SK-N-SH (cell line): ENCODE measurements at regions not wholly inside any gene's neighbourhood (a gene's known extent, or its start where the extent isn't known, plus 50 kb on each side); places are given as distances from the start of the nearest gene placed in this dataset.

Source experiments
- CTCF ChIA-PET: fragments of 300-600, 350-600 bp; formaldehyde crosslinking; extraction: SDS; loops from one replicate; lab custom pipeline; 2021; lab: Yijun Ruan, JAX
- POLR2A ChIA-PET: fragments of 350-600 bp; sonication (Branson Sonifier 250); formaldehyde crosslinking; extraction: SDS; loops from one replicate; lab custom pipeline; 2020; ENCODE audit warnings: antibody characterized with exemption, inconsistent platforms; lab: Yijun Ruan, JAX
- DNase-seq: peaks from one replicate; pipeline ENCODE4 v3.0.0; 2012
- H2AFZ ChIP-seq: fragments of 200-600 bp; sonication (generic); 2 replicates; pipeline ENCODE4 v1.8.1; 2016; ENCODE audit warnings: antibody characterized with exemption, mild to moderate bottlenecking, low read depth
- H3F3A ChIP-seq: fragments of 200-600 bp; sonication (generic); replicated peaks from 2 replicates; pipeline ENCODE3; 2016; ENCODE audit warnings: antibody characterized with exemption, mild to moderate bottlenecking; ENCODE audit not compliant: insufficient read depth
- H3K27ac ChIP-seq, 2 experiments: fragments of 200-500 bp in 1 of 2; fragments of 200-600 bp in 1 of 2; sonication (Bioruptor generic) in 1 of 2; sonication (generic), shearing (Covaris generic) in 1 of 2; 2 replicates each; pipeline versions ENCODE4 v1.5.1 to v1.6.1; 2014 to 2016; ENCODE audit warnings: low read depth in 2 of 2, inconsistent platforms in 1 of 2, low read length in 1 of 2, mild to moderate bottlenecking in 1 of 2, mixed read lengths in 1 of 2
- H3K27me3 ChIP-seq: fragments of 200-600 bp; sonication (generic), shearing (Covaris generic); 2 replicates; pipeline ENCODE4 v1.6.1; 2016; ENCODE audit warnings: mixed run types; ENCODE audit not compliant: insufficient read depth
- H3K36me3 ChIP-seq, 2 experiments: fragments of 200-500 bp in 1 of 2; fragments of 200-600 bp in 1 of 2; sonication (Bioruptor generic) in 1 of 2; sonication (generic) in 1 of 2; replicated peaks in 1 of 2; 2 replicates each; pipeline versions ENCODE3 to v1.5.1; 2014 to 2016; ENCODE audit warnings: low read length in 1 of 2, mild to moderate bottlenecking in 1 of 2; ENCODE audit not compliant: insufficient read depth in 2 of 2, control insufficient read depth in 1 of 2
- H3K4me1 ChIP-seq, 2 experiments: fragments of 200-500 bp in 1 of 2; fragments of 200-600 bp in 1 of 2; sonication (Bioruptor generic) in 1 of 2; sonication (generic), shearing (Covaris generic) in 1 of 2; 2 replicates each; pipeline versions ENCODE4 v1.5.1 to v1.6.1; 2014 to 2016; ENCODE audit warnings: low read depth in 1 of 2, low read length in 1 of 2, mixed run types in 1 of 2; ENCODE audit not compliant: insufficient read depth in 2 of 2, control insufficient read depth in 1 of 2
- H3K4me2 ChIP-seq: fragments of 200-600 bp; sonication (generic), shearing (Covaris generic); 2 replicates; pipeline ENCODE4 v1.6.1; 2017; ENCODE audit warnings: mixed run types
- H3K4me3 ChIP-seq, 2 experiments: fragments of 200-500 bp in 1 of 2; fragments of 200-600 bp in 1 of 2; sonication (Bioruptor generic) in 1 of 2; sonication (generic), shearing (Covaris generic) in 1 of 2; 2 replicates each; pipeline versions ENCODE4 v1.5.1 to v1.8.1; 2014 to 2016; ENCODE audit warnings: low read depth in 2 of 2, inconsistent platforms in 1 of 2, low read length in 1 of 2, mild to moderate bottlenecking in 1 of 2, mixed read lengths in 1 of 2, moderate library complexity in 1 of 2
- H3K79me2 ChIP-seq: fragments of 200-600 bp; sonication (generic); 2 replicates; pipeline ENCODE4 v1.8.1; 2017; ENCODE audit warnings: mild to moderate bottlenecking; ENCODE audit not compliant: insufficient read depth
- H3K9ac ChIP-seq: fragments of 200-600 bp; sonication (generic); 2 replicates; pipeline ENCODE4 v1.6.1; 2017; ENCODE audit warnings: mixed run types
- H3K9me2 ChIP-seq: fragments of 200-600 bp; sonication (generic); 2 replicates; pipeline ENCODE4 v1.6.1; 2017; ENCODE audit warnings: mixed run types
- H3K9me3 ChIP-seq: fragments of 200-600 bp; sonication (generic); 2 replicates; pipeline ENCODE4 v1.6.1; 2017; ENCODE audit warnings: mixed run types, mild to moderate bottlenecking, moderate library complexity
- H4K20me1 ChIP-seq: fragments of 200-600 bp; sonication (generic); 2 replicates; pipeline ENCODE4 v1.6.1; 2017; ENCODE audit warnings: mild to moderate bottlenecking, mixed run types; ENCODE audit not compliant: insufficient read depth
- EP300 ChIP-seq, 2 experiments: IDR thresholded peaks; 2 replicates each; pipeline versions ENCODE4 v1.4.0 to v1.6.1; 2012; ENCODE audit warnings: borderline replicate concordance in 1 of 2, low read depth in 1 of 2, low read length in 1 of 2
- EZH2phosphoT487 ChIP-seq: fragments of 200-600 bp; sonication (generic); IDR thresholded peaks from 2 replicates; pipeline ENCODE4 v1.6.1; 2017; ENCODE audit warnings: low read depth, mixed run types, mild to moderate bottlenecking, antibody characterized with exemption, moderate library complexity, borderline replicate concordance
- GABPA ChIP-seq: IDR thresholded peaks from 2 replicates; pipeline ENCODE4 v1.4.0; 2012; ENCODE audit warnings: low read depth, mild to moderate bottlenecking
- GATA2 ChIP-seq: sonication (generic); formaldehyde crosslinking; IDR thresholded peaks from 2 replicates; pipeline ENCODE4 v1.5.0; 2020; ENCODE audit warnings: mild to moderate bottlenecking, missing genetic modification reagents
- MEF2A ChIP-seq: IDR thresholded peaks from 2 replicates; pipeline ENCODE4 v1.4.0; 2012; ENCODE audit warnings: low read depth, borderline replicate concordance
- NFIC ChIP-seq: IDR thresholded peaks from 2 replicates; pipeline ENCODE4 v1.4.0; 2012; ENCODE audit warnings: borderline replicate concordance
- POLR2AphosphoS5 ChIP-seq: IDR thresholded peaks from 2 replicates; pipeline ENCODE4 v1.6.1; 2012; ENCODE audit warnings: low read depth, low read length
- RCOR1 ChIP-seq: fragments of 150-350 bp; IDR thresholded peaks from 2 replicates; pipeline ENCODE4 v1.6.1; 2017; ENCODE audit warnings: antibody characterized with exemption, low read length
- REST ChIP-seq: IDR thresholded peaks from 2 replicates; pipeline ENCODE4 v1.6.1; 2012; ENCODE audit warnings: mild to moderate bottlenecking, low read depth, low read length, moderate library complexity
- RXRA ChIP-seq: IDR thresholded peaks from 2 replicates; pipeline ENCODE4 v1.4.0; 2012; ENCODE audit warnings: low read depth, mild to moderate bottlenecking, borderline replicate concordance
- TAF1 ChIP-seq: IDR thresholded peaks from 2 replicates; pipeline ENCODE4 v1.6.1; 2012; ENCODE audit warnings: low read depth, mild to moderate bottlenecking, low read length, moderate library complexity, borderline replicate concordance
- TCF12 ChIP-seq: IDR thresholded peaks from 2 replicates; pipeline ENCODE4 v1.4.0; 2012
- USF1 ChIP-seq: IDR thresholded peaks from 2 replicates; pipeline ENCODE4 v1.4.0; 2012; ENCODE audit warnings: low read depth, borderline replicate concordance
- YY1 ChIP-seq: IDR thresholded peaks from 2 replicates; pipeline ENCODE4 v1.4.0; 2012; ENCODE audit warnings: low read depth, mild to moderate bottlenecking
- ZBTB33 ChIP-seq: IDR thresholded peaks from 2 replicates; pipeline ENCODE4 v1.4.0; 2012; ENCODE audit warnings: low read depth, borderline replicate concordance
- WGBS: methylation state at CpG from one replicate; pipeline ENCODE4 v1.1.6; 2017; ENCODE audit warnings: low lambda C conversion rate; 5-methylcytosine and 5-hydroxymethylcytosine counted together
- TF ChIP-seq, protein P1 (sequence below): fragments of 200-600 bp; sonication (generic); IDR thresholded peaks from 2 replicates; pipeline ENCODE4 v1.6.1; 2017; ENCODE audit warnings: antibody characterized with exemption, mild to moderate bottlenecking, moderate library complexity
- TF ChIP-seq, protein P2 (sequence below): fragments of 150-350 bp; IDR thresholded peaks from 2 replicates; pipeline ENCODE4 v1.6.1; 2017; ENCODE audit warnings: antibody characterized with exemption, low read length, low read depth, borderline replicate concordance

DNA sequence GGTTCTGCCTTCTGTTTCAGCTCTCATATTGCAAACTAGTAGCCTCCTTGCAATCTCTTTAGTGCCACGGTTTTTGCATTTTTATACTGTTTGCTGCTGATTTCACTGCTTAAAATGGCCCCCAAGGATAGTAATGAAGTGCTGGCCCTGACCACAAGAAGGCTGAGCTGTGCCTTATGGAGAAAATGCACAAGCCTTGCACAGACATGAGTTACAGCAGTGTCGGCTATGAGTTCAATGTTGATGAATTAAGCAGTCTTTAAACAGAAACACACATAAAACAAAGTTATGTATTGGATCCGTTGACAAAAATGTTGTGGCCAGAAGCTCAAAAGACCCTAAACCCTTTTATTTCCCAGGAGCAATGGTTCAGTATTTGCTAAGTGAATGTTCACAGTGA, 210.6 kb upstream of the DYNLRB2 start (continued):
- no peak for TF ChIP-seq ZBTB33
- TF ChIP-seq POLR2AphosphoS5, result no peak
- TF ChIP-seq, protein P1, sequence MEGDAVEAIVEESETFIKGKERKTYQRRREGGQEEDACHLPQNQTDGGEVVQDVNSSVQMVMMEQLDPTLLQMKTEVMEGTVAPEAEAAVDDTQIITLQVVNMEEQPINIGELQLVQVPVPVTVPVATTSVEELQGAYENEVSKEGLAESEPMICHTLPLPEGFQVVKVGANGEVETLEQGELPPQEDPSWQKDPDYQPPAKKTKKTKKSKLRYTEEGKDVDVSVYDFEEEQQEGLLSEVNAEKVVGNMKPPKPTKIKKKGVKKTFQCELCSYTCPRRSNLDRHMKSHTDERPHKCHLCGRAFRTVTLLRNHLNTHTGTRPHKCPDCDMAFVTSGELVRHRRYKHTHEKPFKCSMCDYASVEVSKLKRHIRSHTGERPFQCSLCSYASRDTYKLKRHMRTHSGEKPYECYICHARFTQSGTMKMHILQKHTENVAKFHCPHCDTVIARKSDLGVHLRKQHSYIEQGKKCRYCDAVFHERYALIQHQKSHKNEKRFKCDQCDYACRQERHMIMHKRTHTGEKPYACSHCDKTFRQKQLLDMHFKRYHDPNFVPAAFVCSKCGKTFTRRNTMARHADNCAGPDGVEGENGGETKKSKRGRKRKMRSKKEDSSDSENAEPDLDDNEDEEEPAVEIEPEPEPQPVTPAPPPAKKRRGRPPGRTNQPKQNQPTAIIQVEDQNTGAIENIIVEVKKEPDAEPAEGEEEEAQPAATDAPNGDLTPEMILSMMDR, result no peak
- no peak for TF ChIP-seq EZH2phosphoT487
- no peak for TF ChIP-seq EP300 (IDR thresholded peaks at IDR 0.05; ENCODE audit: borderline replicate concordance in 1 of 2, low read depth in 1 of 2, low read length in 1 of 2)
- TF ChIP-seq, all 33 proteins: peak for 0

DNA sequence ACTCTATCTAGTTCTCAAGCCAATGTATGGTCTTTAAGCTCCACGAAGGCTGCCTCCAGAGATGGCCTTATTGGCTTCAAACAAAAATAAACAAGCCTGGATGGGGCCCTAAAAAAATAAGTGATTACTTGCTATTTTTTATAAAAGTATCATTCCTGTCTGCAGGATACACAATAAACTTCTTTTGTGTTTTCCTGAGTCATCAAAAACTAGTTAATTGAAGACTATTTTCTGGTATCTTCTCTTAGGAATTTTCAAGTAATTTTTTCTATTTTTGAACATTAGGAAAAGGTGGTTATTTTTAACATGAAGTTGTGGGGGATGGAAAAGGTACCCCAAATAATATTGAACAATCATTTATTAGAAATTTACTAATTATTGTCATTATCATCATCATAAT, 213.1 kb upstream of the DYNLRB2 start:
- CTCF ChIA-PET, result no interaction called here

More for the DNA sequence above, 213.1 kb upstream of the DYNLRB2 start:
- TF ChIP-seq USF1 (no peak), MEF2A (no peak), TAF1 (no peak), REST (no peak), EP300 (IDR thresholded peaks at IDR 0.05; ENCODE audit: borderline replicate concordance in 1 of 2, low read depth in 1 of 2, low read length in 1 of 2) (no peak), TCF12 (no peak), EZH2phosphoT487 (no peak), YY1 (no peak), POLR2AphosphoS5 (no peak), NFIC (no peak), RCOR1 (no peak), GABPA (no peak), RXRA (no peak), GATA2 (CRISPR knock-in tag) (no peak)
- TF ChIP-seq, protein P2, sequence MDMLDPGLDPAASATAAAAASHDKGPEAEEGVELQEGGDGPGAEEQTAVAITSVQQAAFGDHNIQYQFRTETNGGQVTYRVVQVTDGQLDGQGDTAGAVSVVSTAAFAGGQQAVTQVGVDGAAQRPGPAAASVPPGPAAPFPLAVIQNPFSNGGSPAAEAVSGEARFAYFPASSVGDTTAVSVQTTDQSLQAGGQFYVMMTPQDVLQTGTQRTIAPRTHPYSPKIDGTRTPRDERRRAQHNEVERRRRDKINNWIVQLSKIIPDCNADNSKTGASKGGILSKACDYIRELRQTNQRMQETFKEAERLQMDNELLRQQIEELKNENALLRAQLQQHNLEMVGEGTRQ, result no peak
- TF ChIP-seq, protein P1, result no peak
- TF ChIP-seq, all 33 proteins: peak for 0
- H3K9ac ChIP-seq, result no peak overlapping the region
- H3K4me2 ChIP-seq, result no peak overlapping the region
- H2AFZ ChIP-seq, result no peak overlapping the region
- no peaks in the 10 kb centered on the region for H3K9me3 ChIP-seq
- no peaks in the 10 kb centered on the region for H3F3A ChIP-seq
- H3K27me3 ChIP-seq, result no peaks in the 10 kb centered on the region
- H4K20me1 ChIP-seq, result no peaks in the 10 kb centered on the region
- 0% methylated on average over 1 of the region's 1 CpG for WGBS
- no peak overlapping the region for H3K27ac ChIP-seq
- no peak overlapping the region for H3K4me3 ChIP-seq
- no peaks in the 10 kb centered on the region for H3K4me1 ChIP-seq
- POLR2A ChIA-PET, result no interaction called here
- no peaks in the 10 kb centered on the region for H3K9me2 ChIP-seq
- H3K79me2 ChIP-seq, result no peaks in the 10 kb centered on the region
- no peak for DNase-seq
- H3K36me3 ChIP-seq, result no peaks in the 10 kb centered on the region
